GM21367 (cell line): ENCODE measurements at regions not wholly inside any gene's neighbourhood (a gene's known extent, or its start where the extent isn't known, plus 50 kb on each side); places are given as distances from the start of the nearest gene placed in this dataset.

Source experiments
- ATAC-seq: cut with Tn5 transposase; IDR thresholded peaks from one replicate; pipeline ENCODE4 v1.9.1; 2021; ENCODE audit not compliant: unreplicated experiment

DNA sequence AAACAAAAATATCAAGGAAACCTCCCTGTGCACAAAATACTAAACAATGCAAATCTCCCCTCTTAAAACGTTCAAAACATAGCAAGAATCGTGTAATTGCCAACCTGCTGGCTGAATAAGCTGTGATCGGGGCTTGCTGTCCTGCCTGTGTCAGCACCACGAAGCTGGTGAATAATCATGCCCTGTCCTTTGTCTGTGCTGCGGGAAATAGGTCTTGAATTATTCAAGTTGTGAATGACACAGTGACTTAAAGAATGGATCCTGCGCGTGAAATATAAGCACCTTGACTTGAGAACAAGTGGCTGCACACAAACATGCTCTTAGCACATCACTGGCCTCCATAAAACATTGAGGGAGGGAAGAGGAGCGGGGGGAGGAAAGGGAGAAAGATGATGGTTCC lies 130.2 kb downstream of the OAT start:
- no peak for ATAC-seq

GRCh38 chr10:124287791-124288190 lies 130.9 kb downstream of the OAT start:
- ATAC-seq = no peak

DNA sequence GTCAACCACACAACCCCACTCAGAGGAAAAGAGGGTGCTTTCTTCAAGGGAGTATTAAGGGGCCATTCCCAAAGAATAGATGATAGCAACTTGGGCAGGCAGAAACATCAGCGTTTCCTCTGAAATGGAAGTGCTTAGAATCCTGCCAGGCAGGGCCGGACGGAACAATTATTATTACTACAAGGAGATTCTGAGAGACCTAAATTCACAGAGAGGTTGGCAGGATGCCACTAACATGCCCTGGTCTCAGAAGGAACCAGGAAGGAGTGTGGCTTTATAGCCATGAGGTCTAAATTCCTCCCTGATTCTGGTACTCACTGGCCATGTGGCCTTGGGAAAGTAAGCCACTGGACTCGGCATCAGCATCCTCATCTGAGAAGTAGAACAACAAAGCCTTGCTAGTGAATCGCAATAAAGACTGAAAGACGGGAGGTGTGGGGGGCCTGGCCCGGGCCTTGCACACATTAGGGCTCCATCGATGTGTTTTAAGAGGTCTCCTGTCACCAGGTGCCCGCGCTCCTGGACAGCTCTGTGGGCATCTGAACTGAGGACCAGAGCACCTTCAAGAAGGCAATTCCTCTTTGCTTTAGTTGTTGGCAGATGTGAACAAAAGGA lies 131.5 kb downstream of the OAT start:
- no peak for ATAC-seq

GRCh38 chr10:124286621-124287020 lies 132.1 kb downstream of the OAT start:
- no peak for ATAC-seq

DNA sequence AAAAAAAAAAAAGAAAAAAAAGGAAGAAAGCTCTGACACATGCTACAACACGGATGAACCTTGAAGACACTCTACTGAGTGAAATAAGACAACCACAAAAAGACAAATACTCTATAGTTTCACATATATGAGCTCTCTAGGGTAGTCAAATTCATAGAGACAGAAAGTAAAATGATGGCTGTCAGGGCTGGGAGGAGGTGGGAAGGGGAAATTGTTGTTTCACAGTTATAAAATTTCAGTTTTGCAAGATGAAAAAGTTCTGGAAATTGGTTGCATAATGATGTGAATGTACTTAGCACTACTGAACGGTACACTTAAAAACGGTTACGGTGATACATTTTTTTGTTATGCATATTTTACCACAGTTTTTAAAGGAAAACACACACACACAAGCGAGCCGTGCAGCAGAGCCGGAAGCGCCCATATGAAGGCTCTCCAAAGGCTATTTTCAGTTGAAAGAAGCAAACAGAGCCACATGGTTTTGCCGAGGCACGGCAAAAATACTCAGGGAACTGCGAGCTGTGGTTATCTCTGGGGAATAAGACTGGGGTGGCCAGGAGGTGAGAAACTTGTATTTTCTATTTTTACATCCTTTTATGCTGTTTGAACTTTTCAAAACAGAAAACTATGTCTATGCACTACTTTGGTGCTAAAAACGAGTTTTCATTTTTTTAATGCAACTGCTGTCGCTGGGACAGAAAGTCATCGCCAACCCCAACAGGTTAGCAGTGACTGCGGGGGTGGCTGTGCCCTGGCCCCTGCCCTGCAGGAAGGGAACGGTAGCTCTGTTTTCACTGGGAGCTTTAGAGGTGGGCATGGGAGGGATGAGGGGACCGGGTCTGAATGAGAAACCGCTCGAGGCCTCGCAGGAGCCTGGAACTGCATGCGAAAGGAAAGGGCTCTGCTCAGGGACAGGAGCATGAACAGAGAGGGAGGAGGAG lies 132.9 kb downstream of the OAT start:
- peak; percentile 74 for ATAC-seq

DNA sequence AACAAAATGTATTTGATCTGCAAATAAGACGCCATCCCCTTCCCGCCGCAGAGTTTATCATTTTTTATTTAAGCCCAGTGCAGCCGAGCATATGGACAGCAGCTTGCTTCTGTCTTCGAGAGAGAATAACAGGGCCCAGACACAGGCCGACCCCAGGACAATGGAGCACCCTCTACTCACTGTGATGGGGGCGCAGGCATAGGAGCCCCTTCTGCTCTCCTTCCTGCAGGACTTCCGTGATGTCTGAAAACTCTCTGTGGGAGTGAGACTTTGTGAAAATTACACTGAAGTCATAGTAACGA lies 134.8 kb downstream of the OAT start:
- ATAC-seq = no peak

GRCh38 chr10:124283215-124283948 lies 135.3 kb downstream of the OAT start:
- ATAC-seq = no peak

DNA sequence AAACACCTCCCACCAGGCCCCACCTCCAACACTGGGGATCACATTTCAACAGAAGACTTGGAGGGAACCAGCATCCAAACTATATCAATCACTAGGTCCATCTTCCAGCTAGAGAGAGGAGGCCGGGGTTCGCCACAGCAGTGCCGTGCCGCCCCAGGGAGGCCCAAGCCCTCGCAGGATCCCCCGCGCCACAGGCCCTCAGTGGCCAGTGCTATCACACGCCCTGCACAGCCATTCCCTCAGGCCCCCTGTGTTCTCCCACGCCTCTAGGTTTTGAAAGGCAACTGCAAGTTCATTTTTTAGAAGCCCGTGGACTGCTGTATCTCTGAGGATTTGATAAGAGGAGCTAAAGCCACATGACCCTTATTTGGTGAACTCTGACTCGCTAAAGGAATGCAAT lies 136.4 kb downstream of the OAT start:
- ATAC-seq = no peak

DNA sequence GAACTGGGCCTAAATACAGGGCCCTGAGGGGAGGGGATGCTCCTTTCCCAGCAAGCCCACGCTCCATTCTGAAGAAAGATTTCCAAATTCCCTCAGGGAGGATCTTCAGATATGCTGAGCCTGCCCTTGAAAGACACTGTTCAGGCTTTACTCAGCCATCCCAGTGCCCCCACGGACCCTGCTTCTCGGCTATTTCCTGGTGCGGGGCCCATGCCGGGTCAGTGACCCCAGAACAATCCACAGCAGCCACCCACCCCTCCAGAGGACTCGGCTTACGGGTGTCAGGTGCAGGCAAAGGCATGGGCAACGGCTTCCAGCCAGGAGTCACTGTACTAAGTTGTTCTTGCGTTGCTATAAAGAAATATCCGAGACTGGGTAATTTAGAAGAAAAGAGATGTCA lies 137.1 kb downstream of the OAT start:
- ATAC-seq = no peak

DNA sequence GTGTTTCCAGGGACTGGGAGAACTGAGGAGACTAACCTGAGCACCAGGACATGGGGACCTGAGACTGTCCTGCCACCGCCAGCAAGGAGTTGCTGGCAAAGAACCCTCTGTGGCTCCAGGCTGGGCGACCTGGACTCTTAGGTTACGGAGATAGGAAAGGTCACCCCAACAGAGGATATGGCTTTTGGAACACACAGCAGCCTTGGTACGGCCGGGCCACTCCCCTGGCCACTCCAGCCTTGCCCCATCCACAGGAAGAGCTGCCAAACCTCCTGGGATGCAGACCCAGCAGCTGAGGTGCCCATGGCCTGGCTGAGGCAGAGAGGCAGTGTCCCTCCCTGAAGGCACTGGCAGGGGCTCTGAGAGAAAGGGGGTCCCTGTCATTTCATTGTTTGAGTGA lies 137.8 kb downstream of the OAT start:
- ATAC-seq = no peak

DNA sequence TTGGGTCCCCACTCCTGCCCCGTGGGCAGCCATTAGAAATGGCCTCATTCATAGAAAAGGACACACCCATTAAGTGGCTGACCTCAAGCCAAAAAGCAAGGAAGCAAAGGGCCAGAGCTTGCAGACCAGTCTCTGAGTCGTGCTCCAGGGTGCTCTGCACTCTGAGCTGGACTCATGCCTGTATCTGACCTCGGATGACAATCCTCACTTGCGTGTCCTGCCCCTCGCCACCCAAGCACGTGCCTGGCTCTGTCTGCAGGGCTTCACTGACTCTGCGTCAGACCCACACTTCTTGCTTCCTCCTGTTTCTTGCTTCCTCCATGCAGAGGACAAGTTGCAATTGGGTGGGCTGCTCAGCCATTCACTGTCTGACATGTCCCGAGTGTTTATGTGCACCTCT lies 138.8 kb downstream of the OAT start:
- ATAC-seq = no peak

DNA sequence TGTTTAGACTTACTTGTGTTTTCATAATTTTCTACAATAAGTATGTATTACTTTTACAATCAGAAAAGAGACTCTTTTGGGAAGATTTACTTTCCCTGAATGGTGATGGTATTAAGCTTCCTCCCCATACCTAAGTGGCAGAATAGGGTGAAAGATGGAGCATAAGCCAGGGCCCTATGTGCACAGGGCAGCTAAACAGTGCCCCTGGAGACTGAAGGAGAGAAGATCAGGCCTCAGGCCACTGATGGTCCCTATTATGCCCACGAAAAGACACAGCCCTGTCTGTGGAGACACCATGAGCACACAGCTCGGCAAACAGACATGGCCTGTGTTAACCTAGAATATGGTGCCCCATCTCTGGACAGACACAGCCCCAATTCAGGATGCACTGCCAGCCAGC lies 139.4 kb downstream of the OAT start:
- ATAC-seq = no peak

- no peak for ATAC-seq
Observed at GRCh38 chr10:124278356-124278755, 140.4 kb downstream of the OAT start.

DNA sequence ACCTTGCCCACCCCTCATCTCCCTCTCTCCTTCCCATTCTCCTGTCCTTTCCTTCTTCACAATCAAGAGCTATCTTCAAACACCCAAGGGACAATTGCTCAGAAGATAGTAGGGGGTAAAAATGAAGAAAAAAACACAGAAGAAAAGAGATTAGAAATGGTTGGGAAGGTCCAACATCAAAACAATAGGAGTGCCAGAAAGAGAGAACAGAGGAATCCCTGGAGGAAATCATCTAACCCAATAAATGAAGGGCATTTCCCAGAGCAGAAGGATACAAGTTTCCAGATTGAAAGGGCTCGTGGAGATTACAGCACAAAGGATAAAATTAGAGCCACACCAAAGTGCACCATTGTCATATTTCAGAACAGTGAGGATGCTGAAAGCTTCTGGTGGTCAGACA lies 145.6 kb downstream of the OAT start:
- ATAC-seq = no peak

GRCh38 chr10:124271676-124272075 lies 147.0 kb downstream of the OAT start:
- no peak for ATAC-seq

GRCh38 chr10:124270530-124271327 lies 148.0 kb downstream of the OAT start:
- ATAC-seq = no peak

DNA sequence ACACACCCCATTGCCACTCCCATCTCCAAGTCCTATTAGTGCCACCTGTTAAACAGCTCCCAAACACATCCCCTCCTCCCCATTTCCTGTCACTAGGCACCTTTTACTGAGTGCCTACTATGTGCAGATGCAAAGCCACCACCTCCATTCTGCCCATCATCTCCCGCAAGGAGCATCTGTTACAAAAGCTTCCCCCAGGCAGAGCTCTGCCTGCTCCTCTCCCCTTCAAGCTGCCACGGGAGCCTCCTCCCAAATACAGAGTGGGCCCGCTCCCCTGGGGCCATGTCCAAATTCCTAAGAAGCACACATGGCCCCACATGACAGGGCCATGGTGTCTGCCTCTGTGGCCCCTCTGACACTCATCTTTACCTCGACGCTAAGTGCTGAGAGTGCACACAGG lies 149.7 kb downstream of the OAT start:
- no peak for ATAC-seq

GRCh38 chr10:124267911-124268549 lies 150.7 kb downstream of the OAT start:
- ATAC-seq = no peak

DNA sequence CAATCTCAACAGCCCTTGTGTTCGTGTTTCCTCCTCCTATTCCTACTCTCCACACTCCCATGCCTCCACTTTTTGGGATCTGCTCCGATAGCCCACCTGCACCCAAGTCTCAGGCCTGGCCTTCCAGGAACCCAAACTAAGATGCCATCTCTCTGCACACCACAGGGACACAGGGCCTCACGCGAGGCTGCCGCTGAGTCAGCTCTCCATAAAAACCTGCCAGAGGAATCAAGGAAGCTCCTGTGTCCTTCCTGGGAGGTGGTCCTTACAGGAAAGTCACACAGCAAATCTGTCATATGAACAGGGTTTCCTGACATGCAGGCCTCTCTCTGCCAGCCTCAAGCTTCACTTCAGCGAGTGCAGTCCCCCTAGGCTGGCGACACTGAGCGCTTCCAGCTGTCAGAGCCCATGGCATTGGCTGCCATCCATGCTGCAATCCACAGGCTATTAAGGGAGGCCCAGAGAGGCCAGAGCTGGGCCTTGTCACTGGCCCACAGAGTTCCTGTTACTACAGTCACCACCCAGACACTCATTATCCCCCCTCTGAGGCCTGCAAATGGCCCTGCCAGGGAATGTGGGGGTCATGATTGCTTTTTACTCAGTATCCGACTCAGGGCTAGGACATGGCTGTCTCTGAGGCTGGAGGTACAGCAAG lies 151.4 kb downstream of the OAT start:
- no peak for ATAC-seq
